ENCODE measurements at regions not wholly inside any gene's neighbourhood (a gene's known extent, or its start where the extent isn't known, plus 50 kb on each side); places are given as distances from the start of the nearest gene placed in this dataset.

GRCh38 chr7:131104596-131105293, 222.9 kb upstream of the MKLN1 start:
- peak; percentile 60 for DNase-seq
- in situ Hi-C loops (cut with MboI; ENCODE audit: low pct_unique_long_range_greater_than_20kb, low sequenced_read_pairs), result no loop called here

- peak; percentile 19 for DNase-seq
- in situ Hi-C loops (cut with MboI; ENCODE audit: low pct_unique_long_range_greater_than_20kb, low sequenced_read_pairs), result no loop called here
These were observed 222.3 kb upstream of the MKLN1 start for GRCh38 chr7:131105294-131105798.

- in situ Hi-C loops (cut with MboI; ENCODE audit: low pct_unique_long_range_greater_than_20kb, low sequenced_read_pairs), result no loop called here
These were observed 221.6 kb upstream of the MKLN1 start for GRCh38 chr7:131105799-131106680.

GRCh38 chr7:131106681-131107336, 220.9 kb upstream of the MKLN1 start:
- in situ Hi-C loops (cut with MboI; ENCODE audit: low pct_unique_long_range_greater_than_20kb, low sequenced_read_pairs), result no loop called here

More at GRCh38 chr7:131105799-131106680, 221.6 kb upstream of the MKLN1 start:
- DNase-seq, result peak; percentile 80

GRCh38 chr7:131107337-131108211, 220.1 kb upstream of the MKLN1 start:
- peak; percentile 86 for DNase-seq
- in situ Hi-C loops (cut with MboI; ENCODE audit: low pct_unique_long_range_greater_than_20kb, low sequenced_read_pairs), result no loop called here

More at GRCh38 chr7:131106681-131107336, 220.9 kb upstream of the MKLN1 start:
- no peak for DNase-seq

GRCh38 chr7:131108212-131108940, 219.3 kb upstream of the MKLN1 start:
- DNase-seq, result no peak
- in situ Hi-C loops (cut with MboI; ENCODE audit: low pct_unique_long_range_greater_than_20kb, low sequenced_read_pairs), result no loop called here

- in situ Hi-C loops (cut with MboI; ENCODE audit: low pct_unique_long_range_greater_than_20kb, low sequenced_read_pairs), result no loop called here
- no peak for DNase-seq
These were observed 218.5 kb upstream of the MKLN1 start for GRCh38 chr7:131109011-131109758.

- DNase-seq, result peak; percentile 84
- in situ Hi-C loops (cut with MboI; ENCODE audit: low pct_unique_long_range_greater_than_20kb, low sequenced_read_pairs), result no loop called here
These were observed 217.8 kb upstream of the MKLN1 start for GRCh38 chr7:131109759-131110296.

GRCh38 chr7:131110297-131111080, 217.2 kb upstream of the MKLN1 start:
- in situ Hi-C loops (cut with MboI; ENCODE audit: low pct_unique_long_range_greater_than_20kb, low sequenced_read_pairs), result no loop called here
- peak; percentile 31 for DNase-seq

- DNase-seq, result peak; percentile 81
- in situ Hi-C loops (cut with MboI; ENCODE audit: low pct_unique_long_range_greater_than_20kb, low sequenced_read_pairs), result no loop called here
These were observed 216.5 kb upstream of the MKLN1 start for GRCh38 chr7:131111081-131111576.

- in situ Hi-C loops (cut with MboI; ENCODE audit: low pct_unique_long_range_greater_than_20kb, low sequenced_read_pairs), result no loop called here
- no peak for DNase-seq
These were observed 215.9 kb upstream of the MKLN1 start for GRCh38 chr7:131111792-131112191.

- in situ Hi-C loops (cut with MboI; ENCODE audit: low pct_unique_long_range_greater_than_20kb, low sequenced_read_pairs), result no loop called here
- DNase-seq, result no peak
These were observed 215.2 kb upstream of the MKLN1 start for GRCh38 chr7:131112431-131112830.

GRCh38 chr7:131115340-131115739, 212.3 kb upstream of the MKLN1 start:
- in situ Hi-C loops (cut with MboI; ENCODE audit: low pct_unique_long_range_greater_than_20kb, low sequenced_read_pairs), result no loop called here
- no peak for DNase-seq

GRCh38 chr7:131117439-131117838, 210.2 kb upstream of the MKLN1 start:
- in situ Hi-C loops (cut with MboI; ENCODE audit: low pct_unique_long_range_greater_than_20kb, low sequenced_read_pairs), result no loop called here
- DNase-seq, result no peak

- no peak for DNase-seq
- in situ Hi-C loops (cut with MboI; ENCODE audit: low pct_unique_long_range_greater_than_20kb, low sequenced_read_pairs), result no loop called here
These were observed 208.3 kb upstream of the MKLN1 start for GRCh38 chr7:131119381-131119780.

GRCh38 chr7:131122394-131122793, 205.3 kb upstream of the MKLN1 start:
- in situ Hi-C loops (cut with MboI; ENCODE audit: low pct_unique_long_range_greater_than_20kb, low sequenced_read_pairs), result no loop called here

More at GRCh38 chr7:131122394-131122793, 205.3 kb upstream of the MKLN1 start:
- DNase-seq, result no peak
